PFSK-1 (cell line): ENCODE measurements at regions not wholly inside any gene's neighbourhood (a gene's known extent, or its start where the extent isn't known, plus 50 kb on each side); places are given as distances from the start of the nearest gene placed in this dataset.

Source experiments
- FOXP2 ChIP-seq: optimal IDR thresholded peaks from 2 replicates; pipeline ENCODE3; 2011; ENCODE audit warnings: borderline replicate concordance, control low read depth, inconsistent platforms; ENCODE audit not compliant: insufficient read depth; ENCODE audit errors: extremely low read length, extremely low read depth
- POLR2AphosphoS5 ChIP-seq: IDR thresholded peaks from 2 replicates; pipeline ENCODE4 v1.6.1; 2012; ENCODE audit warnings: low read depth, mild to moderate bottlenecking, control low read depth, low read length, moderate library complexity
- SIN3A ChIP-seq: IDR thresholded peaks from 2 replicates; pipeline ENCODE4 v1.6.1; 2012; ENCODE audit warnings: mild to moderate bottlenecking, low read length, moderate library complexity, borderline replicate concordance; ENCODE audit not compliant: insufficient read depth
- TAF1 ChIP-seq: IDR thresholded peaks from 2 replicates; pipeline ENCODE4 v1.6.1; 2012; ENCODE audit warnings: low read length, control low read depth, borderline replicate concordance; ENCODE audit not compliant: insufficient read depth
- TF ChIP-seq, protein P1 (sequence below), 2 experiments: IDR thresholded peaks; 2 replicates each; pipeline versions ENCODE4 v1.6.1 to v1.8.0; 2011 to 2012; ENCODE audit warnings: low read depth in 2 of 2, low read length in 2 of 2, control low read depth in 1 of 2, inconsistent platforms in 1 of 2, mild to moderate bottlenecking in 1 of 2, moderate library complexity in 1 of 2; ENCODE audit not compliant: insufficient read depth in 1 of 2

DNA sequence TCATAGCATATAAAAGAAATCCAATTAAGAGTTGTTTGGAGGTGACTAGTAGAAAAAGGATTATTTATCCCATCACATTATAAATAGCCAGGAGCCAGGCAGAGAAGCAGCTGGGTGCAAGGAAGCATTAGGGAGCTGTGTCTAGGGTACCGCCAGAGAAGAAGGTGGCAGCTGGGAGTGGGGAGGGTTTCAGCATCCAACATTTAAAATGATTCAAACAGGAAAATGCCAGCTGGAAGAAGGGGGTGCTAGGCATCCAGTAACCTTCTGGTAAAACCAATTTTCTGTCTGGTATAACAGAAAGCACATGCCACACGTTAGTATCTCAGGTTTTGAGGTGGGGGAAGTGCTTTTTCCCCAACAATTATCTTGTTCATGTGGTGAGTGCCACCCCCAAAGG, 452.4 kb downstream of the ZEB2 start:
- TF ChIP-seq, protein P1, sequence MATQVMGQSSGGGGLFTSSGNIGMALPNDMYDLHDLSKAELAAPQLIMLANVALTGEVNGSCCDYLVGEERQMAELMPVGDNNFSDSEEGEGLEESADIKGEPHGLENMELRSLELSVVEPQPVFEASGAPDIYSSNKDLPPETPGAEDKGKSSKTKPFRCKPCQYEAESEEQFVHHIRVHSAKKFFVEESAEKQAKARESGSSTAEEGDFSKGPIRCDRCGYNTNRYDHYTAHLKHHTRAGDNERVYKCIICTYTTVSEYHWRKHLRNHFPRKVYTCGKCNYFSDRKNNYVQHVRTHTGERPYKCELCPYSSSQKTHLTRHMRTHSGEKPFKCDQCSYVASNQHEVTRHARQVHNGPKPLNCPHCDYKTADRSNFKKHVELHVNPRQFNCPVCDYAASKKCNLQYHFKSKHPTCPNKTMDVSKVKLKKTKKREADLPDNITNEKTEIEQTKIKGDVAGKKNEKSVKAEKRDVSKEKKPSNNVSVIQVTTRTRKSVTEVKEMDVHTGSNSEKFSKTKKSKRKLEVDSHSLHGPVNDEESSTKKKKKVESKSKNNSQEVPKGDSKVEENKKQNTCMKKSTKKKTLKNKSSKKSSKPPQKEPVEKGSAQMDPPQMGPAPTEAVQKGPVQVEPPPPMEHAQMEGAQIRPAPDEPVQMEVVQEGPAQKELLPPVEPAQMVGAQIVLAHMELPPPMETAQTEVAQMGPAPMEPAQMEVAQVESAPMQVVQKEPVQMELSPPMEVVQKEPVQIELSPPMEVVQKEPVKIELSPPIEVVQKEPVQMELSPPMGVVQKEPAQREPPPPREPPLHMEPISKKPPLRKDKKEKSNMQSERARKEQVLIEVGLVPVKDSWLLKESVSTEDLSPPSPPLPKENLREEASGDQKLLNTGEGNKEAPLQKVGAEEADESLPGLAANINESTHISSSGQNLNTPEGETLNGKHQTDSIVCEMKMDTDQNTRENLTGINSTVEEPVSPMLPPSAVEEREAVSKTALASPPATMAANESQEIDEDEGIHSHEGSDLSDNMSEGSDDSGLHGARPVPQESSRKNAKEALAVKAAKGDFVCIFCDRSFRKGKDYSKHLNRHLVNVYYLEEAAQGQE (IDR thresholded peaks at IDR 0.05; ENCODE audit: insufficient read depth in 1 of 2, low read depth in 2 of 2, low read length in 2 of 2) = no peak
- TF ChIP-seq TAF1 (no peak), POLR2AphosphoS5 (no peak)

DNA sequence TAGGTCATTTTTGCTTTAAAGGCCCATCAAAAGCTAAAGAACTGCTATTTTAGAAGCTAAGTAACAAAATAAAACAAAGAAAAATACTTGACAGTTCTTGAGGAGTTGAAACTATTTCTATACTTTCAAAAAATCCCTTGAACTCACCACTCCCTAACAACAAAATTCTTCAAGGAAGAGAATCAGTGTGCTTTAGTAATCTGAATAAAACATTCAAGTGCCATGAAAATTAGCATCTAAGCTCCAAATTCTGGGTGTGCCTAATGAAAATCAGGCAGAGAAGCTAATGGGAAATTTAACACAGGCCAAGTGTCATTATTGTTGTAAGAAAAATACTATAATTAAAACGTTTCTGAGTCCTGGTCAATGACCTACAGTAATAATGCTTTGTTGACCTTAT, 456.3 kb downstream of the ZEB2 start:
- TF ChIP-seq POLR2AphosphoS5 = no peak
- TF ChIP-seq TAF1 = no peak

DNA sequence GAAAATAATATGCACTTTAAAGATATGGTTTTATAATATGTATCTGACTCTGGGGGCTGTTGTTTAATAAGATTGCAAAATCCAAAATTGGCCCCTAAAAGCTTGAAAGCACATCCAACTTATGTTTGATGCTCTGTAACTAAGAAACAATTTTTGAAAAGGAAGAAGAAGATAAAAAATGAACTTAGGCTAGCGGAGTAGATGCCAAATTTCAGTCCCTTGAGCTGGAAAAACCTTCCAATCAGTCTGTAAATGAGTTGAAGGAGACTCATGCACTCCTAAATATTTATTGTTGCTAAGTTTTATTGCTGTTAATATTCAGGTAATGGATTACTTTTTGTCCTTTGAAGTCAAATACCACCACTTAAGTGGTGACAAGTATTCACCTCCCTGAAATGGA, 465.0 kb downstream of the ZEB2 start:
- TF ChIP-seq, protein P1 (IDR thresholded peaks at IDR 0.05; ENCODE audit: insufficient read depth in 1 of 2, low read depth in 2 of 2, low read length in 2 of 2) = no peak
- TF ChIP-seq TAF1 (no peak), POLR2AphosphoS5 (no peak), SIN3A (no peak), FOXP2 (no peak)

DNA sequence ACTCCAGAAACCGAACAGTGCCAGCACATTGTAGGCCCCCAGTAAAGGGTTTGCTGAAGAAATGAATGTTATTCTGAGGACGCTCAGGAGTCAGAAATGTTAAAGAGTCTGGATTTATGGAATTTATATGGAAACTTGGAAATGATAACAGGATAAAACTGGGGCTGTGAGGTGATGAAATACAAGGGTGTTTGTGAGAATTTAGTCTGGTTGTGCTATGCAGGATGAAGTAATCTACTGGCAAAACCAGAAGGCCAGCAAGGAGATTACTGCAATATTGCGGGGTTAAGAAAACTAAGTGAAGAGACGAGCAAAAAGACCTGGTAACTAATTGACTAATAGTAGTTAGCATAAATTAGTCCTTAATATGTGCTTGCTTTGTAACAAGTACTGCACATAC, 467.8 kb downstream of the ZEB2 start:
- TF ChIP-seq SIN3A = no peak
- no peak for TF ChIP-seq TAF1
- TF ChIP-seq, protein P1 (IDR thresholded peaks at IDR 0.05; ENCODE audit: insufficient read depth in 1 of 2, low read depth in 2 of 2, low read length in 2 of 2) = no peak
- TF ChIP-seq FOXP2 = no peak
- TF ChIP-seq POLR2AphosphoS5 = no peak

DNA sequence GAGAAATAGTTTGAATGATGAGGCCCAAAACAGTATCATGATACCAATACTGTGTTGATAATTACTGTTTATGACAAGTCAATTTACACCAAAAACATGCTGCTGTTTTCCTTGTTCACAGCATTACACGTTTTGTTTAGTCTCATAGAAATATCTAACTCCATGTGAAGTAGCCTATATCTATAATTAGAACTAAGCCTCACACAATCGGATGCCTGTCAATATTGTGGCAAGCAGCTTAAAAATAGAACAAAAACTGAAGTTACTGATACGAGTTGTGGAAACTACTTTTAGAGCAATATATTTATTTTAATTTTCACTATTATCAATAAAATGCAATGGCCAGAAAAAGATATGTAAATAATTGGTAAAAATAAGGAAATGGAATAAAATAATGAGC, 470.8 kb downstream of the ZEB2 start:
- no peak for TF ChIP-seq FOXP2
- TF ChIP-seq TAF1 = no peak
- TF ChIP-seq, protein P1 (IDR thresholded peaks at IDR 0.05; ENCODE audit: insufficient read depth in 1 of 2, low read depth in 2 of 2, low read length in 2 of 2) = no peak
- TF ChIP-seq SIN3A = no peak
- no peak for TF ChIP-seq POLR2AphosphoS5

DNA sequence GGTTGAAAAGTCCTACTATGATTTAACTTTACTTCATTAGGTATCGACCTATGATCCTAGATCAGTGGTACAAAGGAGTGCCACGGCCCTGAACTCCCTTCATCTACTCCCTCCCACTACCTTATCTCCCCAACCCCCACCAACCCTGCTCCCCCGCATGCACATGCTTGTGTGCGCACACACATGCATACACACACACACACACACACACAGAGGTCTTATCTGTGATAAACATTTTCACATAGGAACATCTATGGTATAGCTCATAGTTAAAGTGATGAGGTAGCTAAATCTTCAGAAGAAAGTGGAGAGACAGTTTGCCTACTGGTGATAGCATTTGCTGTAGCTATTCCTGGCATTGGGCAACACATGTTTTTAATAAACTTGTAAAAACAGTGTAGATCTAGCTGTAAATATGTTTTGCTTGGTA, 471.3 kb downstream of the ZEB2 start:
- TF ChIP-seq, protein P1 (IDR thresholded peaks at IDR 0.05; ENCODE audit: insufficient read depth in 1 of 2, low read depth in 2 of 2, low read length in 2 of 2) = no peak
- TF ChIP-seq POLR2AphosphoS5 (no peak), SIN3A (no peak), TAF1 (no peak), FOXP2 (no peak)
